ENCODE measurements at regions not wholly inside any gene's neighbourhood (a gene's known extent, or its start where the extent isn't known, plus 50 kb on each side); places are given as distances from the start of the nearest gene placed in this dataset.

GRCh38 chr6:119476554-119476953 lies 127.0 kb upstream of the MAN1A1 start:
- DNase-seq (ENCODE audit: low spot score): no peak
- H3K27me3 Mint-ChIP-seq (ENCODE audit: low read depth): peaks cover 13% of the 10 kb centered on the region
- H3K27ac Mint-ChIP-seq (ENCODE audit: unreplicated experiment): no peak overlapping the region
- no peak for TF ChIP-seq CTCF (IDR thresholded peaks at IDR 0.05)
- no peaks in the 10 kb centered on the region for H3K36me3 Mint-ChIP-seq (ENCODE audit: low read depth)
- H3K4me1 Mint-ChIP-seq (ENCODE audit: low read depth): peaks cover 25% of the 10 kb centered on the region
- H3K9me3 Mint-ChIP-seq (ENCODE audit: low read depth): peaks cover 12% of the 10 kb centered on the region
- no peak overlapping the region for H3K4me3 Mint-ChIP-seq (ENCODE audit: unreplicated experiment)

- peaks cover 19% of the 10 kb centered on the region for H3K4me1 Mint-ChIP-seq (ENCODE audit: low read depth)
- peaks cover 15% of the 10 kb centered on the region for H3K27me3 Mint-ChIP-seq (ENCODE audit: low read depth)
- H3K9me3 Mint-ChIP-seq (ENCODE audit: low read depth): peaks cover 12% of the 10 kb centered on the region
- no peak overlapping the region for H3K4me3 Mint-ChIP-seq (ENCODE audit: unreplicated experiment)
- no peaks in the 10 kb centered on the region for H3K36me3 Mint-ChIP-seq (ENCODE audit: low read depth)
- no peak for TF ChIP-seq CTCF (IDR thresholded peaks at IDR 0.05)
- H3K27ac Mint-ChIP-seq (ENCODE audit: unreplicated experiment): no peak overlapping the region
- no peak for DNase-seq (ENCODE audit: low spot score)
Observed at GRCh38 chr6:119476024-119476423, 126.5 kb upstream of the MAN1A1 start.

DNA sequence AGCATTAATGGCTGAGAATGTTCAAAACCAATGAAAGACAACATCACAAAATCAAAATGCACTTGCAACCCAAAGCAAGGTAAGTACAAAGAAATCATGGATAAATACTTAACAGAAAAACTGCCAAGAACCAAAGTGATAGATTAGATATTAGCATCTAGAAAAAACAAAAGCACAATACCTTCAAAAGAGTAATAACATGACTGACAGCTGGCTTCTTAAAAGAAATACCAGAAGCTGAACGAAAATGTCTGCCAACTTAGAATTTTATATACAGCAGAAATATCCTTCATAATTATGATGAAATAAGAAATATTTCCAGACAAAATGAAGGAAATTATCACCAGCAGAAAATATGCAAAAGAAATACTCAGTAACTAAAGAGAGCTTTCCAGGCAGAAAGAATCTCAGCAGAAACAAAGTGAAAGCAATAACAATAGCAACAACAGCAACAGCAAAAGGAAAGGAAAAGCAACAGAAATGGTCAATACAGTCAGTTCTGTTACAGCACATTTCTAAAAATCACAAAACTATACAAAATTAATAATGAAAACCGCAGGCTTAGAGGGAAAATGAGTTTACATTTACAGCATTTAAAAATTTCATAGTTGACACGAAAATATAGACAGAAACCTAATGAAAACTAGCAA lies 121.5 kb upstream of the MAN1A1 start:
- H3K4me3 Mint-ChIP-seq (ENCODE audit: unreplicated experiment): no peak overlapping the region
- H3K4me1 Mint-ChIP-seq (ENCODE audit: low read depth): peaks cover 17% of the 10 kb centered on the region
- TF ChIP-seq CTCF (IDR thresholded peaks at IDR 0.05): no peak
- peaks cover 8% of the 10 kb centered on the region for H3K27me3 Mint-ChIP-seq (ENCODE audit: low read depth)
- no peak overlapping the region for H3K27ac Mint-ChIP-seq (ENCODE audit: unreplicated experiment)
- no peak for DNase-seq (ENCODE audit: low spot score)
- peaks cover 2% of the 10 kb centered on the region for H3K36me3 Mint-ChIP-seq (ENCODE audit: low read depth)
- H3K9me3 Mint-ChIP-seq (ENCODE audit: low read depth): peaks cover 18% of the 10 kb centered on the region

- peaks cover 2% of the 10 kb centered on the region for H3K36me3 Mint-ChIP-seq (ENCODE audit: low read depth)
- H3K27me3 Mint-ChIP-seq (ENCODE audit: low read depth): peaks cover 2% of the 10 kb centered on the region
- DNase-seq (ENCODE audit: low spot score): no peak
- TF ChIP-seq CTCF (IDR thresholded peaks at IDR 0.05): no peak
- peaks cover 17% of the 10 kb centered on the region for H3K4me1 Mint-ChIP-seq (ENCODE audit: low read depth)
- H3K27ac Mint-ChIP-seq (ENCODE audit: unreplicated experiment): no peak overlapping the region
- peaks cover 11% of the 10 kb centered on the region for H3K9me3 Mint-ChIP-seq (ENCODE audit: low read depth)
- no peak overlapping the region for H3K4me3 Mint-ChIP-seq (ENCODE audit: unreplicated experiment)
Observed at GRCh38 chr6:119467488-119468081, 118.0 kb upstream of the MAN1A1 start.

- Mint-ChIP-seq H3K4me1 (ENCODE audit: low read depth) (peaks cover 17% of the 10 kb centered on the region), H3K4me3 (ENCODE audit: unreplicated experiment) (no peak overlapping the region), H3K36me3 (ENCODE audit: low read depth) (peaks cover 2% of the 10 kb centered on the region), H3K9me3 (ENCODE audit: low read depth) (peaks cover 8% of the 10 kb centered on the region), H3K27me3 (ENCODE audit: low read depth) (peaks cover 2% of the 10 kb centered on the region), H3K27ac (ENCODE audit: unreplicated experiment) (no peak overlapping the region)
- TF ChIP-seq CTCF (IDR thresholded peaks at IDR 0.05): no peak
- DNase-seq (ENCODE audit: low spot score): no peak
Observed at GRCh38 chr6:119466226-119466625, 116.7 kb upstream of the MAN1A1 start.

All from chondrocyte (in vitro differentiated cells).